ENCODE measurements at regions not wholly inside any gene's neighbourhood (a gene's known extent, or its start where the extent isn't known, plus 50 kb on each side); places are given as distances from the start of the nearest gene placed in this dataset.

DNA sequence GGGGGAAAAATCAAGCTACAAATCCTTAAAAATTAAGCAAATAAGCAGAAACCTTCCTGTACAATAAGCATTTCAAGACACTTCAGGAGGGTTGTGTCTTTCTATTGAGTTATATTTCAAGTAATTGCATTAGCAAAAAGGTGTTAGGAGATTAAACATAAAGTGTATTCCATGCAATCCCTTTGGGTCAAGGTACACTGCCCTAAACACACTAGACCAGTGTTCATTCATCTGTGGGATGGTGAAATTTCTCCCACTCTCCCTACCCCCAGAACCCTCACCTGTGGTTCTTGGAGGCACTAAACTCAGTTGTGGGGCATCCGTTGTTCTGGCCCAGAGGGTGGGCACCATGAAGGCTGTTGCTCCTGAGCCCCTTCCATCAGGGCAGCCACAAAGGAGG is 205.1 kb upstream of the SGK1 start:
- TF ChIP-seq, protein P1, sequence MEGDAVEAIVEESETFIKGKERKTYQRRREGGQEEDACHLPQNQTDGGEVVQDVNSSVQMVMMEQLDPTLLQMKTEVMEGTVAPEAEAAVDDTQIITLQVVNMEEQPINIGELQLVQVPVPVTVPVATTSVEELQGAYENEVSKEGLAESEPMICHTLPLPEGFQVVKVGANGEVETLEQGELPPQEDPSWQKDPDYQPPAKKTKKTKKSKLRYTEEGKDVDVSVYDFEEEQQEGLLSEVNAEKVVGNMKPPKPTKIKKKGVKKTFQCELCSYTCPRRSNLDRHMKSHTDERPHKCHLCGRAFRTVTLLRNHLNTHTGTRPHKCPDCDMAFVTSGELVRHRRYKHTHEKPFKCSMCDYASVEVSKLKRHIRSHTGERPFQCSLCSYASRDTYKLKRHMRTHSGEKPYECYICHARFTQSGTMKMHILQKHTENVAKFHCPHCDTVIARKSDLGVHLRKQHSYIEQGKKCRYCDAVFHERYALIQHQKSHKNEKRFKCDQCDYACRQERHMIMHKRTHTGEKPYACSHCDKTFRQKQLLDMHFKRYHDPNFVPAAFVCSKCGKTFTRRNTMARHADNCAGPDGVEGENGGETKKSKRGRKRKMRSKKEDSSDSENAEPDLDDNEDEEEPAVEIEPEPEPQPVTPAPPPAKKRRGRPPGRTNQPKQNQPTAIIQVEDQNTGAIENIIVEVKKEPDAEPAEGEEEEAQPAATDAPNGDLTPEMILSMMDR (IDR thresholded peaks at IDR 0.05): no peak
- no peak for TF ChIP-seq POLR2AphosphoS5 (IDR thresholded peaks at IDR 0.05)

Measured in suprapubic skin (tissue), 3 donors.